ENCODE measurements at regions not wholly inside any gene's neighbourhood (a gene's known extent, or its start where the extent isn't known, plus 50 kb on each side); places are given as distances from the start of the nearest gene placed in this dataset.

GRCh38 chr1:38677311-38677710, 182.3 kb downstream of the RRAGC start:
- H3K4me3 ChIP-seq (replicated peaks; ENCODE audit: low read depth, low read length) = no peak overlapping the region
- no peak for TF ChIP-seq CTCF (IDR thresholded peaks at IDR 0.05; ENCODE audit: low read depth, low read length, missing control alignments)
- DNase-seq (ENCODE audit: extremely low read depth, low read depth) = no peak

GRCh38 chr1:38672692-38673091, 186.9 kb downstream of the RRAGC start:
- TF ChIP-seq CTCF (IDR thresholded peaks at IDR 0.05; ENCODE audit: low read depth, low read length, missing control alignments) = no peak
- no peak for DNase-seq (ENCODE audit: extremely low read depth, low read depth)
- no peak overlapping the region for H3K4me3 ChIP-seq (replicated peaks; ENCODE audit: low read depth, low read length)

- DNase-seq (ENCODE audit: extremely low read depth, low read depth) = no peak
- no peak overlapping the region for H3K4me3 ChIP-seq (replicated peaks; ENCODE audit: low read depth, low read length)
- TF ChIP-seq CTCF (IDR thresholded peaks at IDR 0.05; ENCODE audit: low read depth, low read length, missing control alignments) = no peak
Measured at GRCh38 chr1:38671221-38671620, 188.4 kb downstream of the RRAGC start.

GRCh38 chr1:38670544-38671122, 188.9 kb downstream of the RRAGC start:
- H3K4me3 ChIP-seq (replicated peaks; ENCODE audit: low read depth, low read length) = no peak overlapping the region
- no peak for TF ChIP-seq CTCF (IDR thresholded peaks at IDR 0.05; ENCODE audit: low read depth, low read length, missing control alignments)
- DNase-seq (ENCODE audit: extremely low read depth, low read depth) = no peak

GRCh38 chr1:38667626-38668025, 191.9 kb downstream of the RRAGC start:
- DNase-seq (ENCODE audit: extremely low read depth, low read depth) = no peak
- no peak overlapping the region for H3K4me3 ChIP-seq (replicated peaks; ENCODE audit: low read depth, low read length)
- TF ChIP-seq CTCF (IDR thresholded peaks at IDR 0.05; ENCODE audit: low read depth, low read length, missing control alignments) = no peak

GRCh38 chr1:38662126-38662525, 197.4 kb downstream of the RRAGC start:
- no peak for DNase-seq (ENCODE audit: extremely low read depth, low read depth)
- TF ChIP-seq CTCF (IDR thresholded peaks at IDR 0.05; ENCODE audit: low read depth, low read length, missing control alignments) = no peak
- H3K4me3 ChIP-seq (replicated peaks; ENCODE audit: low read depth, low read length) = no peak overlapping the region

GRCh38 chr1:38658883-38659282, 200.7 kb downstream of the RRAGC start:
- TF ChIP-seq CTCF (IDR thresholded peaks at IDR 0.05; ENCODE audit: low read depth, low read length, missing control alignments) = no peak
- H3K4me3 ChIP-seq (replicated peaks; ENCODE audit: low read depth, low read length) = no peak overlapping the region

More at GRCh38 chr1:38658883-38659282, 200.7 kb downstream of the RRAGC start:
- DNase-seq (ENCODE audit: extremely low read depth, low read depth) = no peak
